Suprapubic skin (tissue), 4 donors: ENCODE measurements at regions not wholly inside any gene's neighbourhood (a gene's known extent, or its start where the extent isn't known, plus 50 kb on each side); places are given as distances from the start of the nearest gene placed in this dataset.
"Not testable (repeated sequence)": the region's sequence is repeated elsewhere in the genome, so short reads cannot be mapped to it uniquely, and the experiment has no call there.

ENCODE experiments used
- DNase-seq, 2 donors: peaks; one replicate each; pipeline ENCODE4 v3.0.0-alpha.2; 2019; ENCODE audit warnings: low spot score in 2 of 2
- H3K27ac ChIP-seq: fragments of 200-600 bp; sonication (generic); one replicate; pipeline ENCODE4 v1.5.1; 2019
- H3K27me3 ChIP-seq: fragments of 200-600 bp; sonication (generic); one replicate; pipeline ENCODE4 v1.5.1; 2019
- H3K36me3 ChIP-seq: fragments of 200-600 bp; sonication (generic); one replicate; pipeline ENCODE4 v1.5.1; 2019
- H3K4me1 ChIP-seq: fragments of 200-600 bp; sonication (generic); one replicate; pipeline ENCODE4 v1.5.1; 2019
- H3K4me3 ChIP-seq: fragments of 200-600 bp; sonication (generic); one replicate; pipeline ENCODE4 v1.5.1; 2019; ENCODE audit warnings: mild to moderate bottlenecking
- H3K9me3 ChIP-seq: fragments of 200-600 bp; sonication (generic); one replicate; pipeline ENCODE4 v1.5.1; 2019
- CTCF ChIP-seq, 2 donors: fragments of 200-600 bp in 1 of 2; fragments of 450-650 bp in 1 of 2; sonication (generic) in 1 of 2; IDR thresholded peaks; one replicate each; pipeline ENCODE4 v1.5.1; 2016 to 2019; ENCODE audit warnings: antibody characterized with exemption in 2 of 2, mild to moderate bottlenecking in 1 of 2, moderate library complexity in 1 of 2
- EP300 ChIP-seq: sonication (generic); formaldehyde crosslinking; IDR thresholded peaks from one replicate; pipeline ENCODE4 v1.6.1; 2017; ENCODE audit warnings: antibody characterized with exemption
- POLR2A ChIP-seq, 2 donors: fragments of 450-650 bp; IDR thresholded peaks; one replicate each; pipeline ENCODE4 v1.6.1; 2017; ENCODE audit warnings: antibody characterized with exemption in 2 of 2, mild to moderate bottlenecking in 2 of 2, moderate library complexity in 2 of 2
- POLR2AphosphoS5 ChIP-seq, 3 donors: sonication (generic); formaldehyde crosslinking; IDR thresholded peaks; one replicate each; pipeline ENCODE4 v1.6.1; 2017; ENCODE audit warnings: antibody characterized with exemption in 3 of 3
- WGBS: methylation state at CpG from one replicate; pipeline ENCODE4 v1.1.5; 2018; 5-methylcytosine and 5-hydroxymethylcytosine counted together

GRCh38 chr16:8120001-8120400 lies 470.3 kb downstream of the TMEM114 start:
- Histone ChIP-seq H3K4me3 (no peak overlapping the region), H3K9me3 (no peaks in the 10 kb centered on the region), H3K27me3 (no peaks in the 10 kb centered on the region), H3K27ac (no peak overlapping the region), H3K4me1 (no peaks in the 10 kb centered on the region), H3K36me3 (no peaks in the 10 kb centered on the region)
- no peak for DNase-seq
- WGBS: 45% methylated on average over 4 of the region's 4 CpGs
- TF ChIP-seq CTCF (IDR thresholded peaks at IDR 0.05): no peak

- Histone ChIP-seq H3K9me3 (no peaks in the 10 kb centered on the region), H3K36me3 (no peaks in the 10 kb centered on the region), H3K27me3 (no peaks in the 10 kb centered on the region), H3K4me3 (no peak overlapping the region), H3K27ac (no peak overlapping the region), H3K4me1 (no peaks in the 10 kb centered on the region)
- DNase-seq: no peak
- WGBS: 53% methylated on average over 2 of the region's 2 CpGs
- TF ChIP-seq EP300 (no peak), POLR2A (IDR thresholded peaks at IDR 0.05) (no peak), CTCF (IDR thresholded peaks at IDR 0.05) (no peak), POLR2AphosphoS5 (IDR thresholded peaks at IDR 0.05) (no peak)
Observed at GRCh38 chr16:8115814-8116213, 474.5 kb downstream of the TMEM114 start.

GRCh38 chr16:8114941-8115340 lies 475.4 kb downstream of the TMEM114 start:
- not testable (repeated sequence) for DNase-seq, H3K36me3 ChIP-seq, H3K27me3 ChIP-seq, H3K9me3 ChIP-seq, H3K4me3 ChIP-seq, H3K4me1 ChIP-seq, H3K27ac ChIP-seq
- WGBS: 91% methylated on average over 6 of the region's 32 CpGs

- no peaks in the 10 kb centered on the region for H3K36me3 ChIP-seq
- H3K27ac ChIP-seq: no peak overlapping the region
- no peak overlapping the region for H3K4me3 ChIP-seq
- 57% methylated on average over 3 of the region's 3 CpGs for WGBS
- H3K9me3 ChIP-seq: no peaks in the 10 kb centered on the region
- TF ChIP-seq POLR2AphosphoS5 (IDR thresholded peaks at IDR 0.05) (no peak), CTCF (IDR thresholded peaks at IDR 0.05) (no peak), POLR2A (IDR thresholded peaks at IDR 0.05) (no peak)
- DNase-seq: no peak
- no peaks in the 10 kb centered on the region for H3K4me1 ChIP-seq
- H3K27me3 ChIP-seq: no peaks in the 10 kb centered on the region
Observed at GRCh38 chr16:8113843-8114242, 476.5 kb downstream of the TMEM114 start.

- no peak overlapping the region for H3K4me3 ChIP-seq
- DNase-seq: no peak
- TF ChIP-seq POLR2AphosphoS5 (IDR thresholded peaks at IDR 0.05) (no peak), POLR2A (IDR thresholded peaks at IDR 0.05) (no peak), CTCF (IDR thresholded peaks at IDR 0.05) (no peak), EP300 (no peak)
- H3K4me1 ChIP-seq: no peaks in the 10 kb centered on the region
- no peaks in the 10 kb centered on the region for H3K9me3 ChIP-seq
- H3K27ac ChIP-seq: no peak overlapping the region
- 89% methylated on average over 6 of the region's 6 CpGs for WGBS
- H3K27me3 ChIP-seq: no peaks in the 10 kb centered on the region
- no peaks in the 10 kb centered on the region for H3K36me3 ChIP-seq
Observed at GRCh38 chr16:8110572-8111514, 479.5 kb downstream of the TMEM114 start.
